Jurkat, Clone E6-1 (cell line): ENCODE measurements at regions not wholly inside any gene's neighbourhood (a gene's known extent, or its start where the extent isn't known, plus 50 kb on each side); places are given as distances from the start of the nearest gene placed in this dataset.

Experiments
- DNase-seq: peaks from one replicate; pipeline ENCODE4 v3.0.0-alpha.2; 2011; ENCODE audit warnings: low read depth, low spot score
- H3K4me3 ChIP-seq: 2 replicates; pipeline ENCODE4 v1.5.1; 2011; ENCODE audit warnings: mild to moderate bottlenecking, low read length, control low read depth, moderate library complexity

DNA sequence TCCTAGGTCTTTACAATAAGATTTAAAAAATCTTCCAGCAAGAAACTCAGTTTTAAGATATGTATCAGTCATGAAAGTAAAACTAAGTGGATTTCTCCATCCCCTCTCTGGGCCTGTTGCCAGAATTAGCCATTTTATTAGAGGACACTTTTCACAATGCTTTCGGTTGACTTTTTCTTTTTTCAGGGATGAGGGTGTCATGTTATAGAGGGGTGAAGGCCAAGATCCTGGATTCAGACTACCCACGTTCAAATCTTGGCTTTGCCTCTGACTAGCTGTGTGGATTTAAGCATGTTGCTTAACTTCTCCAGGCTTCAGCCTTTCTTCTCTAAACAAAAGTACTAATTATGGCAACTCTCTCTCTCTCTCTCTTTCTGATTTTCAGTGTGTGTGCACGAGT, 111.7 kb upstream of the COX10 start:
- no peak for DNase-seq
- H3K4me3 ChIP-seq, result no peak overlapping the region

- no peak overlapping the region for H3K4me3 ChIP-seq
- no peak for DNase-seq
These were observed 110.5 kb upstream of the COX10 start for GRCh38 chr17:13958773-13959172.

DNA sequence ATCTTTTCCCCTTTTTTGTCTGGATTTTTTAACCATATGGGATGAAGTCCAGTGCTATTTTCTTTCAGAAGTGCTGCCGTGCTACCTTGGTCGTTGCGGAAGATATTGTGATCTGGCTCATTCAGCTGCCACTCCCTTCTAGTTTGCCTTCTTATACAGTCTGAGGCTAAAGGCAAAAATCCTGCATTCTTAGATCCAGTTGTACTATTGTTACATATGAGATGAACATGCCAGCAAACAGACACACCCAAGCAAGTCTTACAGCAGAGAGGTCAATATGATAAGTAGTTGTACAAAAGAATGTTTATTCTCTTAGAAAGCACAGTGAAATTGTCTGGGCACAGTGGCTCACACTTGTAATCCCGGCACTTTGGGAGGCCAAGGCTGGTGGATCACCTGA, 108.0 kb upstream of the COX10 start:
- no peak for DNase-seq

DNA sequence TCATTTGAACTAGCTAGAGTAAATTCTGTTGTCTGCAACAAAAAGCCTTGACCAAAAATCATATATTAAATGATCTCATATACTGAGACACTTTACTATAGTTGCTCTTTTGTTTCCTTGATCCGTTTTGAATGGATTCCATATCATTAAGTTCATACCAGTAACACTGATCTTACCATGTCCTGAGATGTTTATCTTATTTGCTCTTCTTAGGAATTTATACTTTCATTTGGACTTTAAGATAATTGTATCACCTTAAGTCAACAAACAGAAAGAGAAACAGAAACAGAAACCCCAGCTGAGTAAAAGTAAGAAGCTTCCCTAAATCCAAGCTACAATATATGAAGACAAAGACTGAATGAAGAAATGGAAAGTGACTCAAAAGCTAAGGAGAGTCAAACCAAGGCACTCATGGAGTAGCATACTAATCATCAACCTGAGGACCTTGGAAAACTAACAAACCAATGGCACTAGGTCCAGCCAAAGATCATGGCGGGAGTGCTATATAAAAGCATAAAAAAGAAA, 106.5 kb upstream of the COX10 start:
- no peak for DNase-seq
- no peak overlapping the region for H3K4me3 ChIP-seq

More for the DNA sequence above, 108.0 kb upstream of the COX10 start:
- no peak overlapping the region for H3K4me3 ChIP-seq

GRCh38 chr17:13967416-13967815, 101.9 kb upstream of the COX10 start:
- H3K4me3 ChIP-seq, result no peak overlapping the region
- DNase-seq, result no peak

GRCh38 chr17:13970531-13970930, 98.8 kb upstream of the COX10 start:
- H3K4me3 ChIP-seq, result no peak overlapping the region
- DNase-seq, result no peak

GRCh38 chr17:13973960-13974651, 95.2 kb upstream of the COX10 start:
- H3K4me3 ChIP-seq, result no peak overlapping the region
- DNase-seq, result no peak

GRCh38 chr17:13977837-13978236, 91.5 kb upstream of the COX10 start:
- DNase-seq, result no peak
- H3K4me3 ChIP-seq, result no peak overlapping the region

DNA sequence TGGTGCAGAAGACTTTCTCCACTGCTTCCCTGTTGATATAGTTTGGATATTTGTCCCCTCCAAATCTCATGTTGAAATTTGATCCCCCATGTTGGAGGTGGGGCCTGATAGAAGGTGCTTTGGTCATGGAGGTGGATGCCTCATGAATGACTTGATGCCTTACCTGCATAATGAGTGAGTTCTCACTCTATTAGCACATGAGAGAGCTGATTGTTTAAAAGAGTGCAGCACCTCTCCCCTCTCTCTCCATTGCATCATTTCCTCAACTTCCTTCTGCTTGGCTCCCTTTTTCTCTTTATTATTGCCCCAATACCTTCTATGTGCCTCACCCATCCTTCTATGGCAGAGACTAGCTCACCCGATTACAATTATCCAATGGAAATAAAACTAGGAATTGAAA, 90.8 kb upstream of the COX10 start:
- H3K4me3 ChIP-seq, result no peak overlapping the region
- no peak for DNase-seq

DNA sequence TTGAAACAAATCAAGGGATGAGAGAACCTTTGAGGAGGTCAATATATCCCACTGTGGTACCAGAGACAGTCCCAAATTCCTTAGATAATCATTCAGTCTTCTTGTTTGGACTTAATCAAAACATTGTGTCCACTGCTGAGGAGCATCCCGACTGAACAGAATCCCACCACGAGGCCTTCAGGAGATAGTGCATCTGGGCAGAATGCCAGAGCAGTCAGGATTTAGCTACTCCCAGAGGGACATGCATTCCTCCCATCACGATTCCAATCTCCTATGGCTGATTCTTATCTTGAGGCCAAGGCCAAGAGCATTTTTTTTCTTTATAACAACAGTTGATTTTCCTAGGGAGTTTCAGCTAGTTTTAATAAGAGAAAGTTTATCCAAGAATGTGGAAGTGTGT, 87.4 kb upstream of the COX10 start:
- H3K4me3 ChIP-seq, result no peak overlapping the region
- DNase-seq, result no peak

GRCh38 chr17:13984956-13985355, 84.3 kb upstream of the COX10 start:
- no peak overlapping the region for H3K4me3 ChIP-seq
- DNase-seq, result no peak

- H3K4me3 ChIP-seq, result no peak overlapping the region
- no peak for DNase-seq
These were observed 82.4 kb upstream of the COX10 start for GRCh38 chr17:13986855-13987254.

DNA sequence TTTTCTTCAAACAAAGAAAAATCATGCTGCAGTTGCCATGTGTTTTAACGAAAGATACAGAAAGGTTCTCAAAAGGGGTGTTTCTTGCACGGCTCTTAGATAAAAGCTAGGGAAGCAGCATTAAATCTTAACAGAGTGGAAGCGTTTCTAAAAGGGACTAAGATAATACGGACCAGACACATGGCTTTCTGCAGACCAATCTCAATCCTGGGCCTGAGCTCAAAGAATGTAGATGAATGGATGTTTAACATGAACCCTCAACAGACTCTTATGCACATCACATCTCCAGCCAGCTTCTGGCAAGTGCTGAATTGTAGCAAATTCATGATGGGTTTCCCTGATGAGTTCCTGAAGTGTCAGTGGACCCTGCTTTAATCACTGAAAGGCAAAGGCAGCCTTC, 80.2 kb upstream of the COX10 start:
- DNase-seq, result no peak
- H3K4me3 ChIP-seq, result no peak overlapping the region

DNA sequence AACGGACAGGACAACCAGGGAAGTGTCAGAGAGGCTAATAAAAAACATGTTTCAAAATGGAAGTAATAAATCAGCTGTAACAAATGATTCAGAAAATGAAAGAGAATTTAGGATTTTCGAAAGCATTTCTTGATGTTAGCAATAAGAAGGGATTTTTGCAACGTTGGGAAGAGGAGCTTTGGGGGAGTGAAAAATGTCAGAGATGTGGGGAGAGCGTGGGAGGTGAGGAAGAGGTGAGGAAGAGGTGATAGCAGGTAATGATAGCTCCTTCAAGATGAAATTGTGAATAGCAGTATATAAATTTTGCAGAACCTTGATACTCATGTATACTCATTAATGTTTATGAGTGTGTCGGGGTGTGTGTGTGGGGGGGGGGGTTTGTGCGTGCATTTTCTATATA, 76.2 kb upstream of the COX10 start:
- no peak for DNase-seq

DNA sequence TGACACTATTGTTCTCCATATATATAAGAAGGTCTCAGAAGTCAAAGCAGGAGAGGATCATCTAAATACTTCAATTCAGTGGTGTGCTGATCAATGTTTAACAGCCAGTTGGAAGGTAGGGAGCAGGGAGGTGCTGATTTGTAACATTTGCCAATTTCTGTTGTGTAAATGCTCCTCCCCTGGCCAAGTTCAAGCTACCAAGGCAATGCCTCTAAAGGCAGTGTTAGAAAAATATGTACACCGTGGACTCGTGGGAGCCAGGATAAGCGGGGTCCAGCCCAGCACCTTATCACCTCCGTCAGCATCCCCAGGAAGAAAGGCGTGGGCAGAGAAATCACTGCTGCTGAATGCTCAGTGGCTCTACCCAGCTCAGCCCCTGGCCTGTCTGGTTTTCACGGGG, 75.3 kb upstream of the COX10 start:
- no peak overlapping the region for H3K4me3 ChIP-seq

More for the DNA sequence above, 76.2 kb upstream of the COX10 start:
- no peak overlapping the region for H3K4me3 ChIP-seq

GRCh38 chr17:13995856-13996271, 73.4 kb upstream of the COX10 start:
- H3K4me3 ChIP-seq, result no peak overlapping the region
- DNase-seq, result no peak

More for the DNA sequence above, 75.3 kb upstream of the COX10 start:
- DNase-seq, result no peak

- H3K4me3 ChIP-seq, result no peak overlapping the region
- DNase-seq, result no peak
These were observed 73.0 kb upstream of the COX10 start for GRCh38 chr17:13996276-13996675.

DNA sequence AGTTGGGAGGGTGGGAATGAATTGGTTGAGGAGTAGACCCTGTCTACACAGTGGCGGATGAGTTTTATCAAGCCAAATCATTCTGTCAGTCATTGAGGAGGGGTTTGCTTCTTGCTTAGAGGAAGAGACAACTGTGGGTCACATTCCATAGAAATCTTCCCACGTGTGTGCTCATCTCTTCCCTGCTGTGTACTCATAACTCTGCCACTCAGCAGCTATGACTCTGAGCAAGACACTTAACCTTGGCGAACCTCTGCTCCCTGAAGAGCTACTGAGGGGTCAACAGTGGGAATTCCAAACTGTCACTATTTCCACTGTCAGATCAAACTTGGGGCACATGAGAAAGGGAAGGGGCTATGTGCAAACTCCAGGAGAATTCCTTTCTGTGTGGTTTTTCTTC, 72.6 kb upstream of the COX10 start:
- no peak overlapping the region for H3K4me3 ChIP-seq
- DNase-seq, result no peak

GRCh38 chr17:14004927-14005620, 64.2 kb upstream of the COX10 start:
- DNase-seq, result no peak
- H3K4me3 ChIP-seq, result no peak overlapping the region

DNA sequence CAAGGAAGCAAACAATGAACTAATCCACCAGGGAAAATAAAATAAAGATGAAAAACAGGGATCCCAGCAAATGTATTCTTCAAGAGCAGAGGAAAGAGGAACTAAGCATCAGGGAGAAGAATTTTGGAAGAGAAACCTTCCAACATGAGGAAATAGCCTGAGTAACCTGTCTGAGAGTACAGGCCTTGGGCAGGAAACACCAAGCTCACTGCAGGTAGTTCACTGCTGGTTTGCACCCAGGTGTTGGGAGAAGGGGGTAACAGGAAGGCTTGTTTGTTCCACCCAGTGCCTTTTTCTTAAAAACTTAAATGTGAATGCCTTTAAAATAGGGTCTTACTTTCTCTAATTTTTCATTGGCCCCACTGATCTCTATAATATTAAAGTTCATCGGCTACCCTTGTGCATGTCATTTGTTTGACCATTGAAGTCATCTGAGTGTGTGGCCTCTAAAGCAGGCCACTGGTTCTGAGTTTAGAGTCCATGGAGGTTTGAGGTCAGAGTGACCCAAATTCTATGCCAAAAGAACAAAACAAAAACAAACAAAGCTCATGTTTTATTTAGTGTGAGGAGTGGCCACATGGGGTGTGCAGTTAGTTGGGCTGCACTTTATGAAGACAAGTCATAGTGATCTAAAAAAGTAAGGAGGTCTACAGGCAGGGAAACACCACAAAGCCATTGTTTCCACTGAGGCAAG, 62.9 kb upstream of the COX10 start:
- no peak overlapping the region for H3K4me3 ChIP-seq
- no peak for DNase-seq
